H1 (cell line): ENCODE measurements at regions not wholly inside any gene's neighbourhood (a gene's known extent, or its start where the extent isn't known, plus 50 kb on each side); places are given as distances from the start of the nearest gene placed in this dataset.

ENCODE experiments used
- CHD2 ChIP-seq: IDR thresholded peaks from 2 replicates; pipeline ENCODE4 v1.6.1; 2012; ENCODE audit warnings: low read length, improper control_type of control experiment
- GTF2F1 ChIP-seq: IDR thresholded peaks from 2 replicates; pipeline ENCODE4 v1.6.1; 2012; ENCODE audit warnings: low read depth, low read length, improper control_type of control experiment, borderline replicate concordance
- SUZ12 ChIP-seq: fragments of 200-600 bp; sonication (generic); IDR thresholded peaks from 2 replicates; pipeline ENCODE4 v1.6.1; 2012; ENCODE audit warnings: mild to moderate bottlenecking, inconsistent platforms, low read length, moderate library complexity, mixed read lengths
- TAF7 ChIP-seq: optimal IDR thresholded peaks from 2 replicates; pipeline ENCODE3; 2011; ENCODE audit warnings: low read depth, mild to moderate bottlenecking, inconsistent platforms, low read length, moderate library complexity, borderline replicate concordance
- TF ChIP-seq, protein P1 (sequence below): fragments of 300-600 bp; sonication (generic); IDR thresholded peaks from 2 replicates; pipeline ENCODE4 v1.7.1; 2012; ENCODE audit warnings: low read length, moderate library complexity, mild to moderate bottlenecking, inconsistent platforms; ENCODE audit not compliant: insufficient replicate concordance

DNA sequence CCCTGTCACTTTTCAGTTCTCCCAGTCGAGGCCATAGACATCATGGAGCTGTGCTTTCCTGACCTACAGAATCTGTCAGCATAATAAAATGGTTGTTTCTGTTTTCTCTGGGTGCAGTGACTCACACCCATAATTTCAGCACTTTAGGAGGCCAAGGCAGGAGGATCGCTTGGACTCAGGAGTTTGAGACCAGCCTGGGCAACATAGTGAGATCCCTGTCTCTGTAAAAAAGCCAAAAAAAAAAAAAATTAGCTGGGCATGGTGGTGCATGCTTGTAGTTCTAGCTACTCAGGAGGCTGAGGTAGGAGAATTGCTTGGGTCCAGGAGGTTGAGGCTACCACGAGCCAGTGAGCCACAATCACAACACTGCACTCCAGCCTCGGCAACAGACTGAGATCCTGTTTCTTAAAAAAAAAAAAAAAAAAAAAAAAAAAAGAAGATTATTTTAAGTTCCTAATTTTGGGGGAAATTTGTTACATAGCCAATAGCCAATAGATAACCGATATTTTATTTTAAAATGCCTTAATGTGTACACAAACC lies 196.2 kb downstream of the ADSS2 start (continued):
- TF ChIP-seq TAF7: no peak
- TF ChIP-seq CHD2: no peak
- TF ChIP-seq SUZ12: no peak
- TF ChIP-seq, protein P1, sequence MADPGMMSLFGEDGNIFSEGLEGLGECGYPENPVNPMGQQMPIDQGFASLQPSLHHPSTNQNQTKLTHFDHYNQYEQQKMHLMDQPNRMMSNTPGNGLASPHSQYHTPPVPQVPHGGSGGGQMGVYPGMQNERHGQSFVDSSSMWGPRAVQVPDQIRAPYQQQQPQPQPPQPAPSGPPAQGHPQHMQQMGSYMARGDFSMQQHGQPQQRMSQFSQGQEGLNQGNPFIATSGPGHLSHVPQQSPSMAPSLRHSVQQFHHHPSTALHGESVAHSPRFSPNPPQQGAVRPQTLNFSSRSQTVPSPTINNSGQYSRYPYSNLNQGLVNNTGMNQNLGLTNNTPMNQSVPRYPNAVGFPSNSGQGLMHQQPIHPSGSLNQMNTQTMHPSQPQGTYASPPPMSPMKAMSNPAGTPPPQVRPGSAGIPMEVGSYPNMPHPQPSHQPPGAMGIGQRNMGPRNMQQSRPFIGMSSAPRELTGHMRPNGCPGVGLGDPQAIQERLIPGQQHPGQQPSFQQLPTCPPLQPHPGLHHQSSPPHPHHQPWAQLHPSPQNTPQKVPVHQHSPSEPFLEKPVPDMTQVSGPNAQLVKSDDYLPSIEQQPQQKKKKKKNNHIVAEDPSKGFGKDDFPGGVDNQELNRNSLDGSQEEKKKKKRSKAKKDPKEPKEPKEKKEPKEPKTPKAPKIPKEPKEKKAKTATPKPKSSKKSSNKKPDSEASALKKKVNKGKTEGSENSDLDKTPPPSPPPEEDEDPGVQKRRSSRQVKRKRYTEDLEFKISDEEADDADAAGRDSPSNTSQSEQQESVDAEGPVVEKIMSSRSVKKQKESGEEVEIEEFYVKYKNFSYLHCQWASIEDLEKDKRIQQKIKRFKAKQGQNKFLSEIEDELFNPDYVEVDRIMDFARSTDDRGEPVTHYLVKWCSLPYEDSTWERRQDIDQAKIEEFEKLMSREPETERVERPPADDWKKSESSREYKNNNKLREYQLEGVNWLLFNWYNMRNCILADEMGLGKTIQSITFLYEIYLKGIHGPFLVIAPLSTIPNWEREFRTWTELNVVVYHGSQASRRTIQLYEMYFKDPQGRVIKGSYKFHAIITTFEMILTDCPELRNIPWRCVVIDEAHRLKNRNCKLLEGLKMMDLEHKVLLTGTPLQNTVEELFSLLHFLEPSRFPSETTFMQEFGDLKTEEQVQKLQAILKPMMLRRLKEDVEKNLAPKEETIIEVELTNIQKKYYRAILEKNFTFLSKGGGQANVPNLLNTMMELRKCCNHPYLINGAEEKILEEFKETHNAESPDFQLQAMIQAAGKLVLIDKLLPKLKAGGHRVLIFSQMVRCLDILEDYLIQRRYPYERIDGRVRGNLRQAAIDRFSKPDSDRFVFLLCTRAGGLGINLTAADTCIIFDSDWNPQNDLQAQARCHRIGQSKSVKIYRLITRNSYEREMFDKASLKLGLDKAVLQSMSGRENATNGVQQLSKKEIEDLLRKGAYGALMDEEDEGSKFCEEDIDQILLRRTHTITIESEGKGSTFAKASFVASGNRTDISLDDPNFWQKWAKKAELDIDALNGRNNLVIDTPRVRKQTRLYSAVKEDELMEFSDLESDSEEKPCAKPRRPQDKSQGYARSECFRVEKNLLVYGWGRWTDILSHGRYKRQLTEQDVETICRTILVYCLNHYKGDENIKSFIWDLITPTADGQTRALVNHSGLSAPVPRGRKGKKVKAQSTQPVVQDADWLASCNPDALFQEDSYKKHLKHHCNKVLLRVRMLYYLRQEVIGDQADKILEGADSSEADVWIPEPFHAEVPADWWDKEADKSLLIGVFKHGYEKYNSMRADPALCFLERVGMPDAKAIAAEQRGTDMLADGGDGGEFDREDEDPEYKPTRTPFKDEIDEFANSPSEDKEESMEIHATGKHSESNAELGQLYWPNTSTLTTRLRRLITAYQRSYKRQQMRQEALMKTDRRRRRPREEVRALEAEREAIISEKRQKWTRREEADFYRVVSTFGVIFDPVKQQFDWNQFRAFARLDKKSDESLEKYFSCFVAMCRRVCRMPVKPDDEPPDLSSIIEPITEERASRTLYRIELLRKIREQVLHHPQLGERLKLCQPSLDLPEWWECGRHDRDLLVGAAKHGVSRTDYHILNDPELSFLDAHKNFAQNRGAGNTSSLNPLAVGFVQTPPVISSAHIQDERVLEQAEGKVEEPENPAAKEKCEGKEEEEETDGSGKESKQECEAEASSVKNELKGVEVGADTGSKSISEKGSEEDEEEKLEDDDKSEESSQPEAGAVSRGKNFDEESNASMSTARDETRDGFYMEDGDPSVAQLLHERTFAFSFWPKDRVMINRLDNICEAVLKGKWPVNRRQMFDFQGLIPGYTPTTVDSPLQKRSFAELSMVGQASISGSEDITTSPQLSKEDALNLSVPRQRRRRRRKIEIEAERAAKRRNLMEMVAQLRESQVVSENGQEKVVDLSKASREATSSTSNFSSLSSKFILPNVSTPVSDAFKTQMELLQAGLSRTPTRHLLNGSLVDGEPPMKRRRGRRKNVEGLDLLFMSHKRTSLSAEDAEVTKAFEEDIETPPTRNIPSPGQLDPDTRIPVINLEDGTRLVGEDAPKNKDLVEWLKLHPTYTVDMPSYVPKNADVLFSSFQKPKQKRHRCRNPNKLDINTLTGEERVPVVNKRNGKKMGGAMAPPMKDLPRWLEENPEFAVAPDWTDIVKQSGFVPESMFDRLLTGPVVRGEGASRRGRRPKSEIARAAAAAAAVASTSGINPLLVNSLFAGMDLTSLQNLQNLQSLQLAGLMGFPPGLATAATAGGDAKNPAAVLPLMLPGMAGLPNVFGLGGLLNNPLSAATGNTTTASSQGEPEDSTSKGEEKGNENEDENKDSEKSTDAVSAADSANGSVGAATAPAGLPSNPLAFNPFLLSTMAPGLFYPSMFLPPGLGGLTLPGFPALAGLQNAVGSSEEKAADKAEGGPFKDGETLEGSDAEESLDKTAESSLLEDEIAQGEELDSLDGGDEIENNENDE: no peak
- no peak for TF ChIP-seq GTF2F1
